Activated CD4-positive, alpha-beta T cell treated with anti-CD3 and anti-CD28 coated beads, Interleukin-2, amount 50 U/mL, for 4 hours (primary cell): ENCODE measurements at regions not wholly inside any gene's neighbourhood (a gene's known extent, or its start where the extent isn't known, plus 50 kb on each side); places are given as distances from the start of the nearest gene placed in this dataset.
"Not testable (repeated sequence)": the region's sequence is repeated elsewhere in the genome, so short reads cannot be mapped to it uniquely, and the experiment has no call there.

ENCODE experiments used
- DNase-seq, 2 experiments: peaks; one replicate each; pipeline ENCODE4 v3.0.0-alpha.2; 2020

DNA sequence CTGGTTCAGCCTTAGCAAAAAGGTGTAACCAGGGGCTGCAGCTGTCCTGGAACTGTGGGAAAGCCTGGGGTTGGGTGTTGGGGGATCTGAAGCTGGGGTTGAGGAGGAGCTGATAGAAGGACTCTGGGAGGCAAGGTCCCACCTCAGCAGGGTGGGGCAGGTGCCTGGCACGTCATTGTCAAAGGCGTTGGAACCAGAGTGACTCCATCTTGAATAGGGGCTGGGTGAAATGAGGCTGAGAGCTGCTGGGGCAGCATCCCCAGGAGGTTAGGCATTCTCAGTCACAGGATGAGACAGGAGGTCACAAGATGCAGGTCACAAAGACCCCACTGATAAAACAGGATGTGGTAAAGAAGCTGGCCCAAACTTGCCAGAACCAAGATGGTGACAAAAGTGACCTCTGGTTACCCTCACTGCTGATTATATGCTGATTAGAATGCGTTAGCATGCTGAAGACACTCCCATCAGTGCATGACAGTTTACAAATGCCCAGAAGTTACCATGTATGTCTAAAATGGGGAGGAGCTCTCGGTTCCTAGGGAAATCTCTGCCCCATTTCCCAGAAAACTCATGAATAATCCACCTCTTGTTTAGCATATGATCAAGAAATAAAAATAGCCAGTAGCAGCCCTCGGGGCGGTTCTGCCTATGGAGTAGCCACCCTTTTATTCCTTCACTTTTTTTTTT lies 85.4 kb downstream of the IER5 start:
- no peak for DNase-seq

DNA sequence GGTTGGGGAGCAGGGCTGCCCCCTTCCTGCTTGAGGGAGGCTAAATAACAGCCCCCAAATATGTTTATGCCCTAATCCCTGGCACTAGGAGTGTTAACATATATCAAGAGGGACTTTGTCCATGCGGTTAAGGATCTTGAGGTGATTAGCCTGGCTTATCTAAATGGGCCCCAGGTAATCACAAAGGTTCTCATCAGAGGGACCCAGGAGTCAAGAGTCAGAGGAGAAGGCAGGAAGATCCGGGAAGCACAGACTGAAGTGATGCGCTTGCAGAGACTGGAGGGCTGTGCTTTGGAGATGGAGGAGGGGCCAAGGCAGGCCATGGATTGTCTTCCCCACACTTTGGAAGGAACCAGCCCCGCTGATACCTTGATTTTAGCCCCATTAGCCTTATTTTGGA lies 86.4 kb downstream of the IER5 start:
- DNase-seq = no peak

DNA sequence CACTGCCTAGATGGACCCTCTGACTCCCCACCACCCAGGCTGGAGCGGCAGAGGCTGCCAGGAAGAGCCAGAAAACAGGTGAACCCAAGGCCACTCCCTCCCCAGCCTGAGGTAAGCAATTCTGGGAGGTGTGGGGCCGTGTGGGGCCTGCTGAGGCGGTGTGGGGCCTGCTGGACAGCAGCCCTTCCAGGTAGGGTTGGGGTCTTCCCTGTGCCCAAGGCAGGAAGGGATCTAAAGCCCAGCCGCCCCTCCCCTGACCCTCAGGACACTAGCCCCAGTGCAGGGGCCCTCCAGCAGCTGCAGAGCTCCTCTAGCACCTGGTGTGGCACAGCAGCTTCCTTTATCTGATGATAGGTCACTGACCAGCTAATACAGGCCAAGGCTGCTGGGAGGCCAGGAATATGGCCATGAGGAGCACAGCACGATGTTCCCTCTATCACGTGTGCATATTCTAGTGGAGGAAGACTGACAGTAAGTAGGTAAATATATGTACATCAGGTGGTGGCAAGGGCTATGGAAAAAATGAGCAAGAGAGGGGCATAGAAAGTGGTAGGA lies 86.9 kb downstream of the IER5 start:
- no peak for DNase-seq

DNA sequence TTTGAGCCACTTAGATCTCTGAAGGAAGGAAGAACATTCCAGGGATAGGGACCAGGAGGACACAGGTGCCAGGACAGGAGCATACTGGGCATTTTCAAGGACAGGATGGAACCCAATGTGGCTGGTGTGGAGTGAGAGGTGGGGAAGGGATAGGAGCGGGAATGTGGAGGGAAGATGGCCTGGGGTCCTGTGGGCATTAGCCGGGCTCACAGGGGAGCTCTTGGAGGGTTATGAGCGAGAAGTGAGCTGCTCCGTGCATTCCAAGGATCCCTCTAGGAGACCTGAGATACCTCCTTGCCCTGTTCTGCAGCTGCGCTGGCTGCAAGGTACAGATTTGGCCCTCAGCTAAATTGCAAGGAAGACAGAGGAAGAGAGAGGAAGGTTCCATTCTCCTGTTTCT lies 87.5 kb downstream of the IER5 start:
- no peak for DNase-seq

DNA sequence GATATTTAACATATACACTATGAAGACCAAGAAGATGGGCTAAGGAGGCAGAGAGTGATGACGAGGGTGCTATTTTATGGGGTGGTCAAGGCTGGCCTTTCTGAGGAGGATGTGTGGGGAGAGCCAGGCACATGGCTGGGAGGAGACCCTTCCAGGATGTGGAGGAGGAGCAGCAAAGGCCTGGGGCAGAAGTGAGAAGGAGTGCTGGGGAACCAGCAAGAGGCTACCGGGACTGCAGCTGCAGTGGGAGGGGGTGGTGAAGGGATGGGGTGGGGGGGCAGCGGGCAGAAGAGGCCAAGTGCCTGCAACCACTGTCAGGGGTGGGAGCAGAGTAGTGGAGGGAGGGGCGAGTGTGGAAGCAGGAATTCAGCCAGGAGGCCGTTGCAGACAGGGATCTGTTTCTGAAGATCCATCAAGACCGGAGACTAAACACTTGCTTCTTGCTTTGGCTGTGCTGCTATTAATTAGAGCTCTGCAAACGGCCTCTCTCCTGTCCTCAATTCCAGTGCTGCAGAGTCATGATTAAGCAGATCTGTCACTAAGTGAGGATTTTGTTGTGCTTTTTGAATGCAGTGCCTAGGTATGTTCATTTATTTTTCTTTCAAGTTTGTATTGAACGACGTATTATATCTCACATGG lies 89.9 kb downstream of the IER5 start:
- DNase-seq = no peak

DNA sequence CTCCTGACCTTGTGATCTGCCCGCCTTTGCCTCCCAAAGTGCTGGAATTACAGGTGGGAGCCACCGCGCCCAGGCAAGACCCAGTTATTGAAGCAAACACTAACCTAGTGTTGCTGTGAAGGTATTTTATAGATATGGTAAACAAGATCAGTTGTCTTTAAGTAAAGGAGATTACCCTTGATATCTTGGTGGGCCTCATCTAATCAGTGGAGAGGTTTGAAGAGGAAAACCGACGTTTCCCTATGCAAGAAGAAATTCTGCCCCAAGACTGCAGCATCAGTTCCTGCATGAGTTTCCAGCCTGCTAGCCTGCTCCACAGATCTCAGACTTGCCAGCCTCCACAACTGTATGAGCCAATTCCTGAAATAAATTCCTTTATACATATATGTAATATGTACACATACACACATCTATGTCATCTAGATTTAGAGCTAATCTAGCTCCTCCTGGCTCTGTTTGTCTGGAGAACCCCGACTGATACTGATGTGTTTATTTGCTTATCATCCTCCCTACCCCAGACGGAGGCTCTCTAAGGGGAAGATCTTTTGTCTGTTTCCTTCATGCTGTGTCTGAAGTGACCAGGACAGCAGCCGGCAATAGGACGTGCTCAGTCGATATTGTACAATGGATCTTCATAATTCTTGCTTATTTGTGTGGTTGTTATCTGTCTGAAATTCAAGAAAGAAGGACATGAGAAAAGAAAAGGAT lies 90.9 kb downstream of the IER5 start:
- no peak for DNase-seq

DNA sequence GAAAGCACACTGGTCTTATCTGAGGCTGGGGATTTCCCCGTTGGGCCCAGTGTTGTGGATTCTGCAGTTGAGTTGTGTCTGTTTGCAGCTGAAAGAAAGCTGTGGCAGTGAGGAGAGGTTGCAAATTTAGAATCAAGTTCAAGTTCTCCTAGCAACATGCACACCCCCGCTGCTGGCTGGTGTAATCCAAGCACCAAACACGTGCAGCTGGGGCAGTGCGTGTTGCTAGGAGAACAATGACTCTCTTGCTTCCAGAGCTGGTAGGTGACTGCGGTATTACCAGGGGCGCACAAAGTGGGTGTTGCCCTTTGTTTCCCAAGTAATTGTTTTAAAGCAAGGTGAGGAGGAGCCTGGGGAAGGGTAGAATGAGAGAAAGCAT lies 91.5 kb downstream of the IER5 start:
- DNase-seq = peak; percentile 26 to 32

DNA sequence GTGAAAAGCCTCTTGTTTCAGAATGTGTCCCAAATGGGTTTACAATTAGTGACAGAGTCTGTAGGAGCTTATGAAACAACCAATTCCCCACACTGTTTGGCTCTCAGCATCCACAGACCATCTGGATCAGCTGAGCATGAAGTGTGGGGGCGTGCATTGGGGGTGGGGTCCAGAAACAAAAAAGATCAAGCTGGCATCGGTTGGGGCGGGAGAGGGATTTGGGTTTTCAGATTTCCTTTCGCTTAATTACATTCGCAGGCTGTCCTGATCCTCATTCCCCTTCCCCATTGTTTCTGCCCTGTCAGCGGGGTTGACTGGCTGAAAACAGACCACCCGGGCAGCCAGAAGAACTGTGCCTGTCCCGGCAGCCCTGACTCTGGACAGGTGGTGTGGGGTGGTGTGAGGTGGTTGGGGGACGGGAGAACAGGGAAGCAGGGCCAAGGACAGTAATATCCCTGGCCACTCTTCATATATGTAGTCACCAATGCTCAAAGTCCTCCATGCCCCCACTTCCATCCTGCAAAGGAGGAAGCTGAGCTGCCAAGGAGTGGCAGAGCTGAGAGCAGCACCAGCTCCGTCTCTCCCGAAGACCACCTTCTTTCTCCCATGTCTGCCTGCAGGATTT lies 92.0 kb downstream of the IER5 start:
- no peak for DNase-seq

DNA sequence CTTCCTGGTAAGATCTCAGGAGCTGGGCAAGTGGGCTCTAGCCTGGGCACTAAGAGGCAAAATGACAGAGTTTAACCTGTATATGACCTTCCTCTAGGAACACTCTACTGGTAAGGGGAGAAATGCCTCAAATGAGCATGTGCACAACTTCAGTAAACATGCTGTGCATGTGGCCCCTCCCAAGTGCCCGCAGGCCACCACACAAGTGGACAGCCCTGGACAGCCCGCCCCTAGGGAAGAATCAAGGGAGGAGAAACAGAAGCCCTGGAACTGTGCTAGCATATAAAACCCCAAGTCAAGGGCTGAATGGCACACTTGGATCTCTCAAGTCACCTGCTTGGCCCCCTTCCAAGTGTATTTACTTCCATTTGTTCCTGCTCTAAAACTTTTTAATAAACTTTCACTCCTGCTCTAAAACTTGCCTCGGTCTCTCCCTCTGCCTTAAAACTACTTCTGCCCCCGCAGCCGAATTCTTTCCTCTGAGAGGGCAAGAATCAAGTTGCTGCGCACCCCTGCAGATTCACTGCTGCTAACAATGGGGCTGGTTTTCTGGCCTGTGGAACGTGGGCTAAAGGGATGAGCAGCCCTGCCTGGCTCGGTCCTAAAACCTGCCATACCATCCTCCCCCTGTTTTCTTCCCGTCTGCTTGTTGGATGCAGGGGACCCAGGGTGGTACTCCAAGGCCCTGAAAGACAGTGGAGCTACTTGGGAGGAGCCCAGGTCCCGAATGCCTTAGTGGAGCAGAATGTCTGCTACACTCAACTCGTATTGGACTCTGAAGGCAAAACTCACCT lies 93.5 kb downstream of the IER5 start:
- DNase-seq = no peak

DNA sequence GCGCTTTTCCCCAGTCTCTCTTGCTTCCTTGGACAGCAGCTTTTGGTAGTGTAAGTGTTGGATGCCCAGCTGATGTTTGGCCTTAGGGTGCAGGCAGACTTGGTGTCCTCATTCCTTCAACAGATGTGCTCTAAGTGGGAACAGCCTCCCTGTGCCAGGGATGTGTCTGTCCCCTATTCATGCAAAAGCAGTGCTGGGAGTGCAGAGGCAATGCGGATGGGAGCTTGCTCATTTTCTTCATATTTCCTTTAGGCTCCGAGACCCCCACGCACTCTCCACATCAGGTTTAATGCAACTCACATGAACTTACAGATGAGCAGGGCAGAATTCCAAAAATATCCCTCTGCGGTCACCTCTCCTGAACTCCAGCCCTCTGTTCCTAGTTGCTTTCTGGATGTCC lies 96.1 kb downstream of the IER5 start:
- DNase-seq = no peak

DNA sequence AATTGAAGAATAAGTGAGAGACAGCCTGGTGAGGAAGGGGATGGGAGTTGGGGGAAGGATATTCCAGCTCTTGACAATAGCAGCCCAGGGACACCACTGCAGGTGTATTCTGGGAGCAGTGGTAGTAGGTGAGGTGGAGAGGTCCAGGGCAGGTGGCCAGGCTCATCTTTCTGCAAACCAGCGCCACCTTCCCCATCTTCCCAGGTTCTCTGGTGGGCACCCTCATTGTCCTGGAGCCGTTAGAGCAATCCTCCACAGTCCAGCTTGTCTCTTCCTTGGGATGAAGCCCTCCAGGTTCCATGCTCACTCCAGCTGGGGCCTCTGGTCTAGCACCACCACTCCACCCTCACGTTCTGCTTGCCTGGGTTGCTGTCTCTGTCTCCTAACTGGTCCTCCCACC lies 97.0 kb downstream of the IER5 start:
- DNase-seq = no peak

DNA sequence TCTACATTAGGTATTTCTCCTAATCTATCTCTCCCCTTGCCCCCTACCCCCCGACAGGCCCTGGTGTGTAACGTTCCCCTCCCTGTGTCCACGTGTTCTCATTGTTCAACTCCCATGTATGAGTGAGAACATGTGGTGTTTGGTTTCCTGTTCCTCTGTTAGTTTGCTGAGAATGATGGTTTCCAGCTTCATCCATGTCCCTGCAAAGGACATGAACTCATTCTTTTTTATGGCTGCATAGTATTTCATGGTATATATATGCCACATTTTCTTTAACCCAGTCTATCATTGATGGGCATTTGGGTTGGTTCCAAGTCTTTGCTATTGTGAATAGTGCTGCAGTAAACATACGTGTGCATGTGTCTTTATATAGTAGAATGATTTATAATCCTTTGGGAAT lies 97.6 kb downstream of the IER5 start:
- DNase-seq = not testable (repeated sequence)

DNA sequence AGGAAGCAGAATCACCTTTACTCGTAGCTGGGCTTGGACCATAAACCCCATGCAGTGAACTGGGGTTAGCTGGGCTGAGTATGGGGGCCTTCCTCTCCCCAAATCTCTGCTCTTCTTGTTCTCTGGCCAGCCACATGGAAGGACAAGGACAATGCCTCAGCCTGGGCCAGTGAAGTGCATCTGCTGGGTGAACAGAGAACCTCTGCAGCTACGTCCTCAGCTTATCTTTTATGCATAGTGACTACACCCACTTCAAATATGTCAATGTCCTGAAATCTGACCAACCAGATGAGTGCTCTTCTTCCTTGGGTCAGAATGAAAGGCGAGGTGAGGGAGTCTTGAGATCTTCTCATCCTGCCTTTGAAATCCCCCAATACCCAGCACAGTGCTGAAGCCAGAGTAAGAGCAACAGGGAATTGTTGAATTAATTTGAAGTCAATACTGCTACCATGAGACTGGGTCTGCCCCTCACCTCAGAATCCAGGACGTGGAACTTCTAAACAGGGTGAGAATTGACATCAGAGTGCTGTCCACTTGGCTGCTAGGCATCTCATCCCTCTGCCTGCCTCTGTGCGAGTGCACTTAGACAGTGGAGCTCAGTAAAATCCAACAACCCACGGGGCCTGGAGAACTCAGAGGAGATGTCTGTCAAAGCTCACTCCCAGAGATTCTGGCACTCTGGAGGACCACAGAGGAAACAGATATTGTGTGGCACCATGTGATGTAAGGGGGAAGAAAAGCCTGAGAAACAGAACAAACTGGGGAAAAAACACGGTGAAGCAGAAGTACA lies 99.0 kb downstream of the IER5 start:
- no peak for DNase-seq

DNA sequence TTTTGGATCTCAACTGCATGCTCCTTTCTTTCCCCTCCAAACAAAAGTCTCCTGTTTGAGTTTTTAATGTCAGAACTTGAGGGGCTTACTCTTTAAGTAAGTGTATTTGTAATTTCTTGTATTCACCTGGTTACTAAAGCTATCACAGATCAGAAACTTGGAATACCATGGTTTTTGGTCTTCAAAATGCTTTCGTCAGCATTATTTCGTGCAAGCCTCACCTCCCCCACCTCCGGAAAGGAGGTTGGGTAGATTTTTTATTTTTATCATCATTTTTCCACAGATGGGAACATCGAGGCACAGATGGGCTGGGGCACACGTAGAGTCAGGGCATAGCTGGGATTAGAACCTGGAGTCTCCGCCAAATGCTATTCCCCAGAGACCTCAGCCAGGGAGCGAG lies 100.7 kb downstream of the IER5 start:
- no peak for DNase-seq

DNA sequence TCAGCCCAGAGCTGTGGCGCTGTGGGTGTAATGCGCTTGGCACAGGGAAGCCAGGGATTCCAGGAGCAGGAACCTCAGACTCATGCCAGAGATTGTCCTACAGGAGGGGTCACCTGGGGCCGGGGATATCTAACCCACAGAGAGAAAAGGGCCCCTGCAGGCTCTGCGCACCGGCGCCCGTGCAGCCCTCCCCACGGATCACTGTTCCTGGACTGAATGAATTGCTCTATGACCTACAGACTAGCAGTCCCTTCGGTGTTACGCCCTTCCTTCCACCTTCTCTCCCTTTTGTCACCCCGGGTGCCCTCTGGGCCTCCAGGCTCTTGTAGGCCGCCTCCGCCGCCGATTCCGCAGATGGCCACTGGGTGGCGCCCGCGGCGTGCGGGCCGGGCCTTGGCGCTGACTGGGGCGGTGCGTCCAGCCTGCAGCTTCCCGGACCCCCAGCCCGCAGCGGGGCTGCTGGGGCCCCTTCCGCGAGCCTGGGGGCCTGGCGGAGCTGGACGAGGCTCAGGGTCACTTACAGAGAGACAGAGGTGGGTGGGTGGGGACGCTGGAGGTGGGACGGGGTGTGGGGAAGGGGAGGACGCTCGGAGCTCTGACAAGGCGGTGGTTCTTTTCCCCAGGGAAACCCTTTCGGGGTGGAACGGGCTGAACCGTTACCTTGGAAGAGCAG lies 101.3 kb downstream of the IER5 start:
- peak; percentile 64 to 68 for DNase-seq

DNA sequence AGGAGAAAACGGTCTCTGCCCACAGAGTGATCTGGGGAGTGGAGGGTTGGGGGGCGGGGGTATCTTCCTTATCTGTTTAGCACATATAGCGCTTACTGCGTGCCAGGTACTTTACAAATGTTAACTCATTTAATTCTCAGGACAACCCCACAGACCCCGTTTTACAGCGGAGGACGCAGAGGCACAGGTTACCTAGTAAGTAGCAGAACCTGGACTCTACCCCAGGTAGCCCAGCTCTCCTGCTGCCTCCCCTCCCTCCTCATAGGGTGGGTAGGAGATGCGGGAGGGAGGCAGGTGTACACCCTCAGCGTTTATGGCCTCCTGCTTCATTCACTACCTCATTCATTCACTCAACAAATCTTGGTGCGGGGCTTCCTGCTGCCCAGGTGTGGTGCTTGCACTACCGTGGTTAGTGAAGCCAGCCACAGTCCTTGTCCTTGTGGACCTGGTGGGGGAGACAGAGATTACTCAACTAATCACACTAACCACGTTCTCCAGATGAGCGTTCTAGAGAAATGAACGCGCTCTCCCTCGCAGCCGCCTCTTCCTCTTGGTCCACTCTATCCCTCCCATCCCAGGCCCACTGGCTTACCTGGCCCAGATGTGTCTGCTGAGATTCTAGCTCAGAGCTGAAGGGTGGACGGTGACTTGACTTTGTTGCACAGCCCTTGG lies 102.0 kb downstream of the IER5 start:
- no peak for DNase-seq

DNA sequence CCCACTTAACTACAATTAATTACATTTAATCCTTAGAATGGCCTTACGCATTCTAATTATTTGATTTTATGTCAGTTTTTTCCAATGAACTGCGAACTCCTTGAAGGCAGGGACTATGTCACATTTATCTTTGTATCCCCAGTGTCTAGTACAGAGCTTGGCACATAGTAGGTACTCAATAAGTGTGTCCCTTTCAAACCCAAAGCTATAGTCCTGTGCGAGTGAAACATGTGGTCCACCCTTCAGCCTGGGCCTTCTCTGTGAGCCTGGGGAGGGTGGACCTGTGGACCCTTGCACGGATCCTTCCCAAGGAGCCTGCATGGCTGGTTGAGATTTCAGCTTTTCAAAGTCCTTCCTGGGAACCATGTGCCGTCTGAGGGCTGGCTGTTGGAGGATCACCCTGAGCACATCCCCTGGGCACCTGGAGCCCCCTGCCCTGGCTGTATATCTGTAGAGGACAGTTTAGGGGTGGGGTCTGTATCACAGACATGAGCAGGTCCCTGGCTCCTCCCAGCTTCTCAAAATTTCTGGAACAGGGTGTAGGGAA lies 103.1 kb downstream of the IER5 start:
- DNase-seq = no peak

DNA sequence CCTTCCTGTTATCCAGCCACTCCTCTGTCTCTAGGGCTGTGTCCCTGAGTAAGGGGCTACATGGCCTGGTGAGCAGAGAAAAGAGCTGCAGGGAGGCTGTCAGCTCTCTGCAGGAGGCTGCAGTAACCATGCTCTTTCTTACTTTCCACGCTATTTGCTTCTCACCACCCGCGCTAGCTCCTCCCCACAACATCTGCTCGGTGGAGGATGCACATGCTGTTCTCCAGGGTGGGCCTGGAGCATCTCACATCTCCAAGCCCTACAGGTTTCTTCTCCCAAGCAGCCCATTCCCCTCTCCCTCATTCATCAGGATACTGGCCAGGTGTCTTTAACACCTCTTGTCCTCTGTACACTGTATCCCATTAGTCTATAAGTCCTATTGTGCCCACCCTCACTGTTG lies 103.8 kb downstream of the IER5 start:
- DNase-seq = no peak

DNA sequence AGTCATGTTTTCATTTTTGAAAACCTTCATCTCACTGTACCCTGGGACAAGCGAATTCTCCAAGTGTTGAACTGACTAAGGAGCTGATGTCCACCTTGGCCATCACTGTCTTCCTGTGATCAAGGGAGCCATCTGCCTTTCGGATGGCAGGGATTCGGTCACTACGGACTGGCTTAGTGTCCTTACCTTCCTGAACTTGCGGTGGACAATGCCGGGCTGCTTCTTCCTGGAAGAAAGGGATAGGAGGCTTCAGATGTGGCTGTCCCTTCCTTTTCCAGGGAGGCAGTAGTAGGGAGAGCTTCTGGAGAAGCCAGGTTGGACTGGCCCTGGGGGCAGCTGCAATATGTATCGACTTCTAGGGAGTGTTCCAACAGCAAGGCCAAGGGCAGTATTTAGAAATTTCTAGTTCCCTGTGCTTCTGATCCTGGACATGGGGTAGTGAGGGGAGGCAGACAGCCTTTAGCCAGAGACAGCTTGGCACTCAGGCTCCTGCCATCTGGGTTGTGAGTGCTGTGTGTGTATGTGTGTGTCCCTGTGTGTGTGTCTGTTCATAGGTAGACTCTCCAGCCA lies 114.6 kb downstream of the IER5 start:
- DNase-seq = no peak

DNA sequence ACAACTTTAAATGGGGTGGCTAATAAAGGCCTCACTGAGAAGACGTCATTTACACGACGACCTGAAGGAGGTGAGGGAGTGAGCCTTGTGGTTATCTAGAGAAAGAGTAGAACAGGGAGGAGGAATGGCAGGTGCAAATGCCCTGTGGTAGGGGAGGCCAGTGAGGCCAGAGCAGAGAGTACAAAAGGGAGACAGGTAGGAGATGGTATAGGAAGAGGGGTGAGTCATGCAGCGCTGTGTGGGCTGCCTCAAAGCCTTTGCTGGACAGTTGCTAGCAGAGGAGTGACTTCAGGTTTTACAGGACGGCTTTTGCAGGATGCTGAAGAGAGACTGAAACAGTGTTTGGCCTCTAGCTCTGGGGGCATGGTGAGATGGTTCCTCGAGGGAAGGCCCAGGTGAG lies 116.0 kb downstream of the IER5 start:
- DNase-seq = no peak
